GM23248 (cell line): ENCODE measurements at regions not wholly inside any gene's neighbourhood (a gene's known extent, or its start where the extent isn't known, plus 50 kb on each side); places are given as distances from the start of the nearest gene placed in this dataset.

ENCODE experiments used
- DNase-seq: peaks from one replicate; pipeline ENCODE4 v3.0.0-alpha.2; 2015
- H2AFZ ChIP-seq: fragments of 200-600 bp; sonication (generic); 2 replicates; pipeline ENCODE4 v1.6.1; 2016; ENCODE audit warnings: antibody characterized with exemption
- H3F3A ChIP-seq: fragments of 200-600 bp; sonication (generic); 2 replicates; pipeline ENCODE4 v1.6.1; 2016; ENCODE audit warnings: mild to moderate bottlenecking, antibody characterized with exemption, mixed run types; ENCODE audit not compliant: insufficient read depth
- H3K27ac ChIP-seq: fragments of 200-600 bp; sonication (generic); 2 replicates; pipeline ENCODE4 v1.5.1; 2016; ENCODE audit warnings: mild to moderate bottlenecking
- H3K27me3 ChIP-seq: fragments of 200-600 bp; sonication (generic); replicated peaks from 2 replicates; pipeline ENCODE4 v1.6.1; 2016; ENCODE audit warnings: mild to moderate bottlenecking; ENCODE audit not compliant: insufficient read depth
- H3K36me3 ChIP-seq: fragments of 200-600 bp; sonication (generic); 2 replicates; pipeline ENCODE4 v1.6.1; 2016; ENCODE audit warnings: low read depth, mild to moderate bottlenecking
- H3K4me1 ChIP-seq: fragments of 200-600 bp; sonication (generic); 2 replicates; pipeline ENCODE4 v1.6.1; 2016; ENCODE audit warnings: mild to moderate bottlenecking; ENCODE audit not compliant: insufficient read depth
- H3K4me2 ChIP-seq: fragments of 200-600 bp; sonication (generic); one replicate; pipeline ENCODE4 v1.6.1; 2016; ENCODE audit warnings: mild to moderate bottlenecking; ENCODE audit not compliant: unreplicated experiment
- H3K4me3 ChIP-seq: fragments of 200-600 bp; sonication (generic); 2 replicates; pipeline ENCODE4 v1.5.1; 2016; ENCODE audit warnings: mild to moderate bottlenecking
- H3K79me2 ChIP-seq: fragments of 200-600 bp; sonication (generic); 2 replicates; pipeline ENCODE4 v1.6.1; 2016; ENCODE audit warnings: mild to moderate bottlenecking; ENCODE audit not compliant: insufficient read depth
- H3K9ac ChIP-seq: fragments of 200-600 bp; sonication (generic); 2 replicates; pipeline ENCODE4 v1.6.1; 2016; ENCODE audit warnings: mild to moderate bottlenecking
- H3K9me2 ChIP-seq: fragments of 200-600 bp; sonication (generic); 2 replicates; pipeline ENCODE4 v1.6.1; 2016; ENCODE audit warnings: mixed run types, mild to moderate bottlenecking, moderate library complexity; ENCODE audit not compliant: insufficient read depth
- H3K9me3 ChIP-seq: fragments of 200-600 bp; sonication (generic); one replicate; pipeline ENCODE4 v1.6.1; 2017; ENCODE audit warnings: low read depth
- H4K20me1 ChIP-seq: fragments of 200-600 bp; sonication (generic); 2 replicates; pipeline ENCODE4 v1.6.0; 2016; ENCODE audit not compliant: insufficient read depth
- EZH2 ChIP-seq: fragments of 200-600 bp; sonication (generic); IDR thresholded peaks from 2 replicates; pipeline ENCODE4 v1.6.1; 2018; ENCODE audit warnings: antibody characterized with exemption, mild to moderate bottlenecking; ENCODE audit not compliant: insufficient read depth, poor library complexity, severe bottlenecking
- EZH2phosphoT487 ChIP-seq: fragments of 200-600 bp; sonication (generic); IDR thresholded peaks from 2 replicates; pipeline ENCODE4 v1.6.1; 2018; ENCODE audit warnings: antibody characterized with exemption, moderate library complexity, mild to moderate bottlenecking, low read depth; ENCODE audit not compliant: insufficient read depth
- WGBS, 2 experiments: methylation state at CpG; one replicate each; pipeline ENCODE4 v1.1.6; 2015 to 2017; ENCODE audit warnings: low lambda C conversion rate in 2 of 2, low coverage in 1 of 2; ENCODE audit errors: missing lambda C conversion rate in 2 of 2; 5-methylcytosine and 5-hydroxymethylcytosine counted together
- in situ Hi-C: fragments of 300-500 bp; cut with MboI; formaldehyde crosslinking; loops from 2 replicates; pipeline ENCODE4 v1.15.0; 2020

DNA sequence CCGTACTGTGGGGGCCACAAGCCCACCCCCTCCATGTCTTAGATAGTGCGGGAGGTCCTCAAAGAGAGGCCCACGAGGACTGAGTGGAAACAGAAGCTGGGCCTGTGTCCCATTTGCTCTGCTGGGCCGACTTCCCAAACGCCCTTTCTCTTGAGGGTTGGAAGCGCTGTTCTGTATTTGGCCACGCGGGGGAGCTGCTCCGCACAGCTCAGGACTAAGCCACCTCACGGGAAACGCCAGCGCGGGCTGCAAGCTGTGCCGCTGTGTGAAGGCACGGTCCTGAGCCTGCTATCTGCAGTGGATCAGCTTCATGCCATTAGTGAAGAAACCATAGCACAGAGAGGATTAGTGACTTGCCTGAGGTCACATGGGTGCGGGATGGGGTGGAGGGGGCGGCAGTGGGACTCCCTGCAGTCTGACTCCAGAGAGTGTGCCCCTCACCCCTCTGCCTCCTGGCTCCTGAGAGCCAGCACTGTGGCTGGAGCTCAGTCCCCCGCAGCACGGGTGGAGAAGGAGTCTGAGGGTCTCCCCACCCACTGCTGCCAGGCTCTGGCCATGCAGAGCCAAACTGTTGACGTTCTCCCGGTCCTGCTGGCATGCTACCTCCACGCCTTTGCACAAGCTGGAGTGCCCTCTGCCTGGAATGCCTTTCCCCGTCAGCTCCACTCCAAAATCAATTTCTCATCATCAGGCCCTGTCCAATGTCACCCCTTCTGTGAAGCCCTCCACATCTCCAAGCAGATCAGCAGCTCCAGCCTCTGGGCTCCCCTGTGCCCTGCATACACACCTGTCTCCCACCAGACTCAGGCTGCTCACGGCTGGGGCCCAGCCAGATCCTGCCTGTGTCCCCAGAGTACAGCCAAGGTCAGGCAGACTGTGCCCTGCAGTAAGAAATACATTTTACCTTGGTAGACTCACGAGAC is 51.5 kb upstream of the LRRC32 start:
- Histone ChIP-seq H3K4me1 (no peaks in the 10 kb centered on the region), H3K79me2 (no peaks in the 10 kb centered on the region), H3K27ac (no peak overlapping the region), H3K9ac (no peak overlapping the region), H3K4me3 (no peak overlapping the region), H2AFZ (no peak overlapping the region; the same call in 1 of the 2 replicates), H3K9me3 (no peaks in the 10 kb centered on the region), H3K4me2 (peak overlapping the region; percentile 56), H3K9me2 (no peaks in the 10 kb centered on the region), H3K27me3 (peaks cover 33% of the 10 kb centered on the region; the same call in 1 of the 2 replicates), H3K36me3 (no peaks in the 10 kb centered on the region), H4K20me1 (no peaks in the 10 kb centered on the region), H3F3A (no peaks in the 10 kb centered on the region)
- no peak for TF ChIP-seq EZH2phosphoT487
- TF ChIP-seq EZH2: no peak
- peak; percentile 88 for DNase-seq
- WGBS, 2 experiments: 8 to 14% methylated on average over 24 to 25 of the region's 25 CpGs
- in situ Hi-C loops: loop anchor here (10.0 kb wide), 1 partner anchor 193 kb away; no protein-coding TSS in a partner anchor

DNA sequence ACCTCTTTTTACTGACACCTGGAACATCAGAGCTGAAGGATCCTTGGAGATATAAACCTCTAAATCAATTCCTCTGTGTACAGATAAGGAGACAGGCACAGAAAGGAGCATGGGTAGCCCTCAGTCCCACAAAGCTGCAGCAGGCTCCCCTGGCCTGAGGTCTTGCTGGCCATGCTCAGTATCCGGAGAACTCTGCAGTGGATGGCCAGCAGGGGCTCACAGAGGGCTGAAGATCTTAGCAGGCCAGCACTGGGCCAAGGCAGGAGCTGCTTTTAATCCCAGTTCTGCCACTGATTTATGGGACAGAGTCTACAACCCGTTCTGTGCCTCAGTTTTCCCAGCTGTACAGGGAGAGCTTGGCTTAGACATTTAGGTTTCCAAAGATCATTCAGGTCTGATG is 52.6 kb upstream of the LRRC32 start:
- WGBS, 2 experiments: 59 to 61% methylated on average over 2 of the region's 2 CpGs
- in situ Hi-C loops: loop anchor here (10.0 kb wide), 1 partner anchor 192 kb away; no protein-coding TSS in a partner anchor

GRCh38 chr11:76723548-76723947 is 53.0 kb upstream of the LRRC32 start:
- TF ChIP-seq EZH2phosphoT487 (no peak), EZH2 (no peak)
- Histone ChIP-seq H3K4me2 (no peak overlapping the region), H3K9me3 (no peaks in the 10 kb centered on the region), H2AFZ (no peak overlapping the region), H3K4me1 (no peaks in the 10 kb centered on the region), H3K36me3 (no peaks in the 10 kb centered on the region), H3K79me2 (no peaks in the 10 kb centered on the region), H4K20me1 (no peaks in the 10 kb centered on the region), H3K9me2 (no peaks in the 10 kb centered on the region), H3K4me3 (no peak overlapping the region), H3F3A (no peaks in the 10 kb centered on the region), H3K27me3 (peaks cover 47% of the 10 kb centered on the region; the same call in 1 of the 2 replicates), H3K9ac (no peak overlapping the region), H3K27ac (no peak overlapping the region)
- in situ Hi-C loops: loop anchor here (10.0 kb wide), 1 partner anchor 191 kb away; no protein-coding TSS in a partner anchor
- peak; percentile 52 for DNase-seq
- WGBS, 2 experiments: 35 to 44% methylated on average over 1 of the region's 1 CpG

More for the DNA sequence above, 52.6 kb upstream of the LRRC32 start:
- no peak for DNase-seq
- Histone ChIP-seq H3K4me3 (no peak overlapping the region), H3K4me2 (no peak overlapping the region), H2AFZ (no peak overlapping the region), H3K9me2 (no peaks in the 10 kb centered on the region), H3K27me3 (peaks cover 44% of the 10 kb centered on the region; the same call in 1 of the 2 replicates), H3F3A (no peaks in the 10 kb centered on the region), H3K36me3 (no peaks in the 10 kb centered on the region), H3K27ac (no peak overlapping the region), H3K4me1 (no peaks in the 10 kb centered on the region), H3K9me3 (no peaks in the 10 kb centered on the region), H3K9ac (no peak overlapping the region), H4K20me1 (no peaks in the 10 kb centered on the region), H3K79me2 (no peaks in the 10 kb centered on the region)
- TF ChIP-seq EZH2 (no peak), EZH2phosphoT487 (no peak)

- H3K27me3 ChIP-seq: peaks cover 50% of the 10 kb centered on the region; the same call in 1 of the 2 replicates
- no peaks in the 10 kb centered on the region for H3K79me2 ChIP-seq
Observed at GRCh38 chr11:76724171-76724768, 53.7 kb upstream of the LRRC32 start.

More at GRCh38 chr11:76724171-76724768, 53.7 kb upstream of the LRRC32 start:
- in situ Hi-C loops: loop anchor here (10.0 kb wide), 1 partner anchor 191 kb away; no protein-coding TSS in a partner anchor
- Histone ChIP-seq H3K36me3 (no peaks in the 10 kb centered on the region), H3K4me3 (no peak overlapping the region), H3F3A (no peaks in the 10 kb centered on the region), H3K27ac (no peak overlapping the region), H3K9ac (no peak overlapping the region), H2AFZ (no peak overlapping the region), H3K4me1 (no peaks in the 10 kb centered on the region), H3K9me2 (no peaks in the 10 kb centered on the region), H3K9me3 (no peaks in the 10 kb centered on the region), H3K4me2 (no peak overlapping the region), H4K20me1 (no peaks in the 10 kb centered on the region)
- TF ChIP-seq EZH2phosphoT487 (no peak), EZH2 (no peak)
- WGBS, 2 experiments: 48 to 54% methylated on average over 3 of the region's 3 CpGs
- DNase-seq: no peak
